ENCODE measurements at regions not wholly inside any gene's neighbourhood (a gene's known extent, or its start where the extent isn't known, plus 50 kb on each side); places are given as distances from the start of the nearest gene placed in this dataset.

DNA sequence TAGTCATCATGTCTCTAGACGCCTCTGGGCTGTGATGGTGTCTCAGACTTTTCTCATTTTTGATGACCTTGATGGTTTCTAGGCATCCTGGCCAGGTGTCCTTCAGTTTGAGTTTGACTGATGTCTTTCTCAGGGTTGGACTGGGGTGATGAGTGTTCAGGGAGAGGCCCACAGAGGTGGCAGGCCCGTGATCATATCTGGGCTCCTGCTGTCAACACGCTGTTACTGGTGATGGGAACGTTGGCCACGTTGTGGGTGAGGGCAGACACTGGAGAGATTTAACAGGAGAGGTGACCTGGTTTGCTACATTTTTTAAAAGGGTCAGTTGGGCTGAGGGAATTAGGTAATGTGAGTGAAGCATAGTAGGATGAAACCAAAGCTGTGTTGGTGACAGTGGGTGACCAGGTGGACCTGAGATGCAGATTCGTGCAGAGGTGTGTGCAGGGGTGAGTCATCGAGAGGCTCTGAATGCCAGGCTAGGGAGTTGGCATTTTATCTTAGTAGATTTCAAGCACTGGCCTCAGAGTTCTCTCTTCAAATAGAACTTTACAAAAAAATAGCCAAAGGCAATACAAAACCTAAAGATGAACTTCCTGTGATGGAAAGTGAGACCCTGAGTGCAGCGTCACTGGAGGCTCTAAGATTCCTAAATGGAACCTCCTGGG, 174.1 kb downstream of the CDH26 start:
- Mint-ChIP-seq H3K4me1 (ENCODE audit: unreplicated experiment) (no peaks in the 10 kb centered on the region), H3K4me3 (ENCODE audit: unreplicated experiment) (no peak overlapping the region), H3K36me3 (ENCODE audit: unreplicated experiment) (no peaks in the 10 kb centered on the region), H3K27me3 (ENCODE audit: unreplicated experiment) (no peaks in the 10 kb centered on the region), H3K27ac (ENCODE audit: unreplicated experiment) (no peak overlapping the region), H3K9me3 (ENCODE audit: unreplicated experiment) (no peaks in the 10 kb centered on the region)
- peak; percentile 48 for DNase-seq (ENCODE audit: extremely low spot score, unreplicated experiment)
- no peak for TF ChIP-seq CTCF (IDR thresholded peaks at IDR 0.05)

GRCh38 chr20:60132827-60133670, 174.8 kb downstream of the CDH26 start:
- no peak for TF ChIP-seq CTCF (IDR thresholded peaks at IDR 0.05)
- H3K36me3 Mint-ChIP-seq (ENCODE audit: unreplicated experiment) = no peaks in the 10 kb centered on the region
- DNase-seq (ENCODE audit: extremely low spot score, unreplicated experiment) = peak; percentile 73
- H3K27me3 Mint-ChIP-seq (ENCODE audit: unreplicated experiment) = no peaks in the 10 kb centered on the region
- no peak overlapping the region for H3K4me3 Mint-ChIP-seq (ENCODE audit: unreplicated experiment)
- H3K4me1 Mint-ChIP-seq (ENCODE audit: unreplicated experiment) = no peaks in the 10 kb centered on the region
- no peaks in the 10 kb centered on the region for H3K9me3 Mint-ChIP-seq (ENCODE audit: unreplicated experiment)
- no peak overlapping the region for H3K27ac Mint-ChIP-seq (ENCODE audit: unreplicated experiment)

DNA sequence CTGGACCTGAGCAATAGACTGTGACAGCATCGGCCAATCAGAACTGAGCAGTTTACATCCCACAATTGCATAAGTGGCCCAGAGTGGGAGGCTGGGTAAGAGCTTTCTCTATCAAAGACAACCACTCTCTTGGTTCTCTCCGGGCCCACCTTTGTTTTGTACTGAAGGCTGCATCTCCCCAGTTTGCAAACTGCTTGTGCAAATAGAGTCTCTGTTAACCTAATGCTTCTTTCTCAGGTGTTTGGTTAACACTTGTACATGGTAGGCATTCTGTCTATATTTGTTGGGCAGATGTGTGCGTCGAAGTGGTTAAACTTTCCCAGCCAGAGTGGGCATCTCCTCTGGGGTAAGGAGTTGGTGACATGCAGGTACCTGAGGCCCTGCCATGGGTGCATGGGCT, 177.1 kb downstream of the CDH26 start:
- Mint-ChIP-seq H3K27me3 (ENCODE audit: unreplicated experiment) (no peaks in the 10 kb centered on the region), H3K4me1 (ENCODE audit: unreplicated experiment) (no peaks in the 10 kb centered on the region), H3K4me3 (ENCODE audit: unreplicated experiment) (no peak overlapping the region), H3K9me3 (ENCODE audit: unreplicated experiment) (no peaks in the 10 kb centered on the region), H3K36me3 (ENCODE audit: unreplicated experiment) (no peaks in the 10 kb centered on the region), H3K27ac (ENCODE audit: unreplicated experiment) (no peak overlapping the region)
- no peak for TF ChIP-seq CTCF (IDR thresholded peaks at IDR 0.05)
- DNase-seq (ENCODE audit: extremely low spot score, unreplicated experiment) = no peak

DNA sequence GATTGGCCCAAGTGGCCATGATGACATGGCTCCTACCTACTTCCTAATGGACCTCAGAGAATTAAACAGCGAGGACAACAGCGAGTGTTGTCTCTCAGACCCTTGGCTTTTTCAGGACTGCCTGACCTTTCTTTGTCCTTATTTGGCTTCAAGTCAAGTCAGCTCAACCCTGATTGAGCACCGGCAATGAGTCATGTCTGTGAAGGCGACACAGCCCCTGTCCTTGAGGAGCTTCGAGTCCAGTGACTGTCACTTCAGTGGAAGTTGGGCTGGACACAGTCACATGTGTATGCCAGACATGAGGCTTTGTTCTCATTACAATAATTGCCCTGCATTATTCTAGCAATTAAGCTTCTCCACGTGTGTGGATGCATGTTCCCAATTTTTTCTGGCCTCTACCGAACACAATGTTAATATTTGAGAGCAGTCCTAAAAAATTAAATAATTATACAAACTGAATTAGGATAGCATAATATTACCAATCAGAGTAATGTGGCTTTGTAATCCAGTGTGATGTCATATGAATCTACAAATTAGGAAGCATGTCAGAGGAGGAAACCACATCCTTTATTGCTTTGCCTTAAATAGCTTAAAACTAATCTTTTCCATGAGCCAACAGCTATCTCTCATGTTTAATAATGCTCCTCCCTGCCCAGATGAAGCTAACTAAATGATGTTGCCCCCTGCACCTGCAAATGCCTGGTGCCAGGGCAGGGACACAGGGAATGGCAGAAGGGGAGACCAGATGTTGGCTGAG, 178.6 kb downstream of the CDH26 start:
- no peak overlapping the region for H3K27ac Mint-ChIP-seq (ENCODE audit: unreplicated experiment)
- no peaks in the 10 kb centered on the region for H3K27me3 Mint-ChIP-seq (ENCODE audit: unreplicated experiment)
- DNase-seq (ENCODE audit: extremely low spot score, unreplicated experiment) = peak; percentile 48
- H3K36me3 Mint-ChIP-seq (ENCODE audit: unreplicated experiment) = no peaks in the 10 kb centered on the region
- no peak overlapping the region for H3K4me3 Mint-ChIP-seq (ENCODE audit: unreplicated experiment)
- TF ChIP-seq CTCF (IDR thresholded peaks at IDR 0.05) = no peak
- H3K4me1 Mint-ChIP-seq (ENCODE audit: unreplicated experiment) = no peaks in the 10 kb centered on the region
- H3K9me3 Mint-ChIP-seq (ENCODE audit: unreplicated experiment) = no peaks in the 10 kb centered on the region
